CD8-positive, alpha-beta memory T cell (primary cell): ENCODE measurements at regions not wholly inside any gene's neighbourhood (a gene's known extent, or its start where the extent isn't known, plus 50 kb on each side); places are given as distances from the start of the nearest gene placed in this dataset.
"Not testable (repeated sequence)": the region's sequence is repeated elsewhere in the genome, so short reads cannot be mapped to it uniquely, and the experiment has no call there.

Source experiments
- CTCF ChIA-PET: fragments of 350-600 bp; sonication (Branson Sonifier 250); formaldehyde crosslinking; loops from one replicate; lab custom pipeline; 2021; ENCODE audit warnings: antibody characterized with exemption; lab: Charles Lee
- POLR2A ChIA-PET: fragments of 350-600 bp; sonication (Branson Sonifier 250); formaldehyde crosslinking; loops from one replicate; lab custom pipeline; 2021; ENCODE audit warnings: antibody characterized with exemption; lab: Charles Lee
- DNase-seq, 5 donors: peaks; one replicate each; pipeline versions ENCODE4 v3.0.0 to v3.0.0-alpha.2; 2020 to 2022; ENCODE audit warnings: mixed read lengths in 1 of 5
- H3K27ac ChIP-seq: one replicate; pipeline ENCODE4 v1.7.0; 2013; ENCODE audit warnings: low read depth, mild to moderate bottlenecking, low read length, moderate library complexity
- H3K27me3 ChIP-seq: 2 replicates; pipeline ENCODE4 v1.7.0; 2013; ENCODE audit warnings: low read length, mild to moderate bottlenecking; ENCODE audit not compliant: insufficient read depth, poor library complexity, severe bottlenecking
- H3K36me3 ChIP-seq: 2 replicates; pipeline ENCODE4 v1.7.0; 2013; ENCODE audit warnings: mild to moderate bottlenecking, low read length, moderate library complexity; ENCODE audit not compliant: insufficient read depth
- H3K4me1 ChIP-seq: 2 replicates; pipeline ENCODE4 v1.7.0; 2013; ENCODE audit warnings: mild to moderate bottlenecking, low read length, moderate library complexity; ENCODE audit not compliant: insufficient read depth
- H3K4me3 ChIP-seq: 2 replicates; pipeline ENCODE4 v1.7.0; 2013; ENCODE audit warnings: mild to moderate bottlenecking, low read length
- H3K9me3 ChIP-seq: 2 replicates; pipeline ENCODE4 v1.7.0; 2013; ENCODE audit warnings: mild to moderate bottlenecking, low read length
- H3K27ac Mint-ChIP-seq, 8 donors: one replicate each; pipeline ENCODE4 v1.8.0; 2020 to 2021; ENCODE audit warnings: mixed read lengths in 8 of 8, mild to moderate bottlenecking in 6 of 8, inconsistent platforms in 3 of 8, moderate library complexity in 3 of 8
- H3K27me3 Mint-ChIP-seq, 2 donors: one replicate each; pipeline ENCODE4 v1.8.0; 2020 to 2021; ENCODE audit warnings: mixed read lengths in 2 of 2, mild to moderate bottlenecking in 1 of 2, moderate library complexity in 1 of 2
- H3K36me3 Mint-ChIP-seq, 3 donors: one replicate each; pipeline ENCODE4 v1.8.0; 2020 to 2021; ENCODE audit warnings: mixed read lengths in 3 of 3, inconsistent platforms in 1 of 3, mild to moderate bottlenecking in 1 of 3
- H3K4me1 Mint-ChIP-seq, 3 donors: one replicate each; pipeline ENCODE4 v1.8.0; 2020 to 2021; ENCODE audit warnings: mixed read lengths in 3 of 3, inconsistent platforms in 1 of 3, mild to moderate bottlenecking in 1 of 3
- H3K4me3 Mint-ChIP-seq, 7 donors: one replicate each; pipeline ENCODE4 v1.8.0; 2020 to 2021; ENCODE audit warnings: mixed read lengths in 7 of 7, mild to moderate bottlenecking in 6 of 7, moderate library complexity in 4 of 7, inconsistent platforms in 2 of 7
- H3K9me3 Mint-ChIP-seq, 5 donors: one replicate each; pipeline ENCODE4 v1.8.0; 2020 to 2022; ENCODE audit warnings: mixed read lengths in 5 of 5, mild to moderate bottlenecking in 3 of 5, moderate library complexity in 2 of 5, inconsistent platforms in 1 of 5

GRCh38 chr13:93025984-93026383 is 200.6 kb upstream of the GPC6 start:
- Histone ChIP-seq H3K4me3 (no peak overlapping the region), H3K36me3 (no peaks in the 10 kb centered on the region), H3K4me1 (no peaks in the 10 kb centered on the region), H3K27ac (no peak overlapping the region), H3K27me3 (no peaks in the 10 kb centered on the region), H3K9me3 (no peaks in the 10 kb centered on the region)
- Mint-ChIP-seq H3K9me3 (peaks cover 1 to 19% (median 2%) of the 10 kb centered on the region in 5 donors), H3K27me3 (no peaks in the 10 kb centered on the region), H3K4me1 (no peaks in the 10 kb centered on the region), H3K27ac (no peak overlapping the region), H3K4me3 (no peak overlapping the region), H3K36me3 (no peaks in the 10 kb centered on the region)
- ChIA-PET POLR2A (no interaction called here), CTCF (no interaction called here)
- no peak for DNase-seq

DNA sequence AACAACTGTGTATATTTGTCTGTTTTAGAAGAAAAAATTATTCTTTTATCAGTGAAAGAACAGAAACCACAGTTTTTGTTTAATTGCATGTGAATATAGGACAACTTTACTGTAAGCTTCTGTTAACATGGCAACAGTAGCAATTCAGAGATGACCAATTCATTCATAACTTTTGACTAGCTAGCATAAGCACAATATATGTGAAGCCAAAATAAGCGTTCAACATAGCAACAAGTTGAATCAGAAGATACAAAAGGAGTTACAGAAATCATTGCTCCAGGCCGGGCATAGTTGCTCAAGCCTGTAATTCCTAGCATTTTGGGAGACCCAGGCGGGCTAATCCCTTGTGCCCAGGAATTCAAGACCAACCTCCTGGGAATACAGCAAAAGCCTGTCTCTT is 197.1 kb upstream of the GPC6 start:
- no peak overlapping the region for H3K27ac Mint-ChIP-seq

GRCh38 chr13:93036380-93036779 is 190.2 kb upstream of the GPC6 start:
- Histone ChIP-seq H3K4me3 (no peak overlapping the region), H3K36me3 (no peaks in the 10 kb centered on the region), H3K27ac (no peak overlapping the region), H3K27me3 (no peaks in the 10 kb centered on the region), H3K9me3 (no peaks in the 10 kb centered on the region), H3K4me1 (no peaks in the 10 kb centered on the region)
- Mint-ChIP-seq H3K36me3 (no peaks in the 10 kb centered on the region), H3K4me3 (no peak overlapping the region), H3K9me3 (peaks cover 0 to 15% (median 0%) of the 10 kb centered on the region in 5 donors), H3K27me3 (peaks cover 0 to 2% of the 10 kb centered on the region in 2 donors), H3K4me1 (no peaks in the 10 kb centered on the region), H3K27ac (no peak overlapping the region)
- ChIA-PET POLR2A (no interaction called here), CTCF (no interaction called here)
- no peak for DNase-seq

More for the DNA sequence above, 197.1 kb upstream of the GPC6 start:
- no peaks in the 10 kb centered on the region for H3K4me1 Mint-ChIP-seq
- no peaks in the 10 kb centered on the region for H3K9me3 ChIP-seq
- H3K36me3 ChIP-seq, result no peaks in the 10 kb centered on the region
- DNase-seq, result no peak
- no peaks in the 10 kb centered on the region for H3K36me3 Mint-ChIP-seq
- H3K4me1 ChIP-seq, result no peaks in the 10 kb centered on the region
- H3K27ac ChIP-seq, result no peak overlapping the region
- no peaks in the 10 kb centered on the region for H3K27me3 ChIP-seq
- ChIA-PET CTCF (no interaction called here), POLR2A (no interaction called here)
- H3K4me3 Mint-ChIP-seq, result no peak overlapping the region
- H3K9me3 Mint-ChIP-seq, result peaks cover 0 to 15% (median 1%) of the 10 kb centered on the region in 5 donors
- peaks cover 0 to 2% of the 10 kb centered on the region in 2 donors for H3K27me3 Mint-ChIP-seq
- H3K4me3 ChIP-seq, result no peak overlapping the region

GRCh38 chr13:93037780-93038179 is 188.8 kb upstream of the GPC6 start:
- POLR2A ChIA-PET, result no interaction called here

DNA sequence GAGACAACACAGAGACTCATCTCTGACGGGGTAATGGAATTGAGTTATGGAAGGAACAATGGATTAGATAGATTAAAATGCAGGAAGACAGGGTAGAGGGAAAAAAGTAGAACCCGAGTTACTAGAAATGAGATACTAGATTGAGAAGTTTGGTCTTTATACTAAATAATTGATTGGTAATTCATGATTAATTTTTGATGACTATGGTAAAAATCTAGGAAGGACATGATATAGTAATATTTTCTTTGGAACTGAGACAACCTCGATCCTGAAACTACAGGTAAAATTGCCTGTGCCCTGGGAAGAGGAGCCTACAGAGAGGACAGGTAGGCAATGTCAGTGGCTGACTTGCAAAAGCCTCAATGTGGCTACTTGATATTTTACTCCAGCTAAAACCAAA is 188.4 kb upstream of the GPC6 start:
- H3K27ac ChIP-seq, result no peak overlapping the region
- Mint-ChIP-seq H3K4me3 (no peak overlapping the region), H3K27me3 (no peaks in the 10 kb centered on the region), H3K4me1 (no peaks in the 10 kb centered on the region), H3K36me3 (no peaks in the 10 kb centered on the region), H3K27ac (no peak overlapping the region), H3K9me3 (peaks cover 0 to 15% (median 0%) of the 10 kb centered on the region in 5 donors)
- no peaks in the 10 kb centered on the region for H3K36me3 ChIP-seq
- no peaks in the 10 kb centered on the region for H3K27me3 ChIP-seq
- no peaks in the 10 kb centered on the region for H3K9me3 ChIP-seq
- POLR2A ChIA-PET, result no interaction called here
- H3K4me1 ChIP-seq, result no peaks in the 10 kb centered on the region
- no peak for DNase-seq
- no peak overlapping the region for H3K4me3 ChIP-seq
- CTCF ChIA-PET, result no interaction called here

More at GRCh38 chr13:93037780-93038179, 188.8 kb upstream of the GPC6 start:
- no peak overlapping the region for H3K27ac ChIP-seq
- no peaks in the 10 kb centered on the region for H3K9me3 ChIP-seq
- H3K27me3 ChIP-seq, result no peaks in the 10 kb centered on the region
- H3K4me3 ChIP-seq, result no peak overlapping the region
- CTCF ChIA-PET, result no interaction called here
- H3K27ac Mint-ChIP-seq, result no peak overlapping the region
- peaks cover 0 to 15% (median 0%) of the 10 kb centered on the region in 5 donors for H3K9me3 Mint-ChIP-seq
- DNase-seq, result no peak
- H3K4me1 ChIP-seq, result no peaks in the 10 kb centered on the region
- H3K36me3 ChIP-seq, result no peaks in the 10 kb centered on the region
- H3K4me3 Mint-ChIP-seq, result no peak overlapping the region
- no peaks in the 10 kb centered on the region for H3K4me1 Mint-ChIP-seq
- no peaks in the 10 kb centered on the region for H3K36me3 Mint-ChIP-seq
- H3K27me3 Mint-ChIP-seq, result no peaks in the 10 kb centered on the region

- Histone ChIP-seq H3K4me3 (no peak overlapping the region), H3K27ac (no peak overlapping the region), H3K36me3 (no peaks in the 10 kb centered on the region), H3K27me3 (no peaks in the 10 kb centered on the region), H3K4me1 (no peaks in the 10 kb centered on the region), H3K9me3 (no peaks in the 10 kb centered on the region)
- no peak for DNase-seq
- Mint-ChIP-seq H3K9me3 (peaks cover 0 to 12% (median 0%) of the 10 kb centered on the region in 5 donors), H3K27me3 (no peaks in the 10 kb centered on the region), H3K27ac (peak overlapping the region in 1 of 8 donors; percentile 47), H3K36me3 (no peaks in the 10 kb centered on the region), H3K4me1 (no peaks in the 10 kb centered on the region), H3K4me3 (no peak overlapping the region)
- CTCF ChIA-PET, result no interaction called here
- POLR2A ChIA-PET, result no interaction called here
Observed at GRCh38 chr13:93039131-93039530, 187.5 kb upstream of the GPC6 start.

- H3K4me1 Mint-ChIP-seq, H3K4me1 ChIP-seq, H3K27ac Mint-ChIP-seq, POLR2A ChIA-PET, CTCF ChIA-PET, H3K4me3 ChIP-seq, DNase-seq, H3K27me3 Mint-ChIP-seq, H3K36me3 ChIP-seq, H3K36me3 Mint-ChIP-seq, H3K4me3 Mint-ChIP-seq, H3K27me3 ChIP-seq, H3K9me3 ChIP-seq, H3K27ac ChIP-seq: not testable (repeated sequence)
- H3K9me3 Mint-ChIP-seq, result peaks cover 0 to 11% (median 3%) of the 10 kb centered on the region in 5 donors
Observed at GRCh38 chr13:93041566-93041965, 185.0 kb upstream of the GPC6 start.

GRCh38 chr13:93045836-93046235 is 180.8 kb upstream of the GPC6 start:
- no peak for DNase-seq
- no peaks in the 10 kb centered on the region for H3K4me1 ChIP-seq
- no peaks in the 10 kb centered on the region for H3K27me3 ChIP-seq
- Mint-ChIP-seq H3K4me3 (no peak overlapping the region), H3K27me3 (peaks cover 0 to 1% of the 10 kb centered on the region in 2 donors), H3K36me3 (no peaks in the 10 kb centered on the region), H3K4me1 (no peaks in the 10 kb centered on the region), H3K9me3 (peaks cover 0 to 5% (median 2%) of the 10 kb centered on the region in 5 donors), H3K27ac (no peak overlapping the region)
- H3K9me3 ChIP-seq, result no peaks in the 10 kb centered on the region
- H3K27ac ChIP-seq, result no peak overlapping the region
- no peaks in the 10 kb centered on the region for H3K36me3 ChIP-seq
- ChIA-PET POLR2A (no interaction called here), CTCF (no interaction called here)
- no peak overlapping the region for H3K4me3 ChIP-seq

DNA sequence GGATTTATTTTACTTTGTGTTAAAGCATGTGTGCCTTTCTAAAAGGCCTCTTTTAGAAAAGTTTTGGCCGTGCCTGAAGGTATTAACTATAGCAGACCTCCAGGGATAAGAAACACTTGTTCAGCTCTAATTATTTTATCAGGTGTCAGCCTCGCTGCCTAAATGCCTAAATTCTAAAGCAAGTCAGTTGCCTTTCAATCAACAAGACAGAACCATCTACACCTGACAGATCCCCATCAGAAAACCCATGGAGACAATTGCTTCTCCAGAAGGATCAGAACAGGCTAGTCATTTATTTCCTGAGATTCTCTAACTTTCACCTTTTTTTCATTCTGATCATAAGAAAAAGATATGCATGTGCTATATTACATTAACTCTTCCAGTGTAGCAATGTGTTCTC is 171.4 kb upstream of the GPC6 start:
- POLR2A ChIA-PET, result no interaction called here
- CTCF ChIA-PET, result no interaction called here
- H3K4me3 Mint-ChIP-seq, result no peak overlapping the region
- H3K36me3 ChIP-seq, result no peaks in the 10 kb centered on the region
- H3K27me3 Mint-ChIP-seq, result no peaks in the 10 kb centered on the region
- H3K36me3 Mint-ChIP-seq, result no peaks in the 10 kb centered on the region
- H3K27ac ChIP-seq, result no peak overlapping the region
- H3K9me3 ChIP-seq, result no peaks in the 10 kb centered on the region
- H3K27me3 ChIP-seq, result no peaks in the 10 kb centered on the region
- H3K4me1 ChIP-seq, result no peaks in the 10 kb centered on the region
- no peak for DNase-seq
- H3K4me3 ChIP-seq, result no peak overlapping the region
- H3K9me3 Mint-ChIP-seq, result peaks cover 0 to 11% (median 7%) of the 10 kb centered on the region in 5 donors
- no peaks in the 10 kb centered on the region for H3K4me1 Mint-ChIP-seq
- no peak overlapping the region for H3K27ac Mint-ChIP-seq
